ENCODE measurements at regions not wholly inside any gene's neighbourhood (a gene's known extent, or its start where the extent isn't known, plus 50 kb on each side); places are given as distances from the start of the nearest gene placed in this dataset.

DNA sequence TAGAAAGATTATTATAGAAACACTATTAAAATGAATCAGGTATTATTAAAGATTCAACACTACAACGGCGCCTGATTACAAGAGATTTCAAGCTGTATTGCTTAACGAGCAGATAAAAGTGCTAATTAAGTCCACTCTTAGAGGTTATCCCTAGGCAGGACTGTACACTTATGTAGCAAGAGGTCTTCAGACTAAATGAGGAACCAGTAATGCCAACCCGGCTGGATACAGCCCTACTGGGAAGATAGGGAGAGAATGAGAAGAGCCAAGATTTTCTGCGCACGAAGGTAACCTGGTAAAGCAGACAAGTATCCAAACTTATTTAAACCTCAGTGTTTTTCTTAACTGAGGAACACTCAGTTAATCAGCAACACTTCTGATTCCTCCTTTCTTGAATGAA, 115.7 kb upstream of the HIVEP3 start:
- TF ChIP-seq, protein P1, sequence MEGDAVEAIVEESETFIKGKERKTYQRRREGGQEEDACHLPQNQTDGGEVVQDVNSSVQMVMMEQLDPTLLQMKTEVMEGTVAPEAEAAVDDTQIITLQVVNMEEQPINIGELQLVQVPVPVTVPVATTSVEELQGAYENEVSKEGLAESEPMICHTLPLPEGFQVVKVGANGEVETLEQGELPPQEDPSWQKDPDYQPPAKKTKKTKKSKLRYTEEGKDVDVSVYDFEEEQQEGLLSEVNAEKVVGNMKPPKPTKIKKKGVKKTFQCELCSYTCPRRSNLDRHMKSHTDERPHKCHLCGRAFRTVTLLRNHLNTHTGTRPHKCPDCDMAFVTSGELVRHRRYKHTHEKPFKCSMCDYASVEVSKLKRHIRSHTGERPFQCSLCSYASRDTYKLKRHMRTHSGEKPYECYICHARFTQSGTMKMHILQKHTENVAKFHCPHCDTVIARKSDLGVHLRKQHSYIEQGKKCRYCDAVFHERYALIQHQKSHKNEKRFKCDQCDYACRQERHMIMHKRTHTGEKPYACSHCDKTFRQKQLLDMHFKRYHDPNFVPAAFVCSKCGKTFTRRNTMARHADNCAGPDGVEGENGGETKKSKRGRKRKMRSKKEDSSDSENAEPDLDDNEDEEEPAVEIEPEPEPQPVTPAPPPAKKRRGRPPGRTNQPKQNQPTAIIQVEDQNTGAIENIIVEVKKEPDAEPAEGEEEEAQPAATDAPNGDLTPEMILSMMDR (conservative IDR thresholded peaks at IDR 0.05; ENCODE audit: low read length), result no peak
- TF ChIP-seq EZH2phosphoT487 (IDR thresholded peaks at IDR 0.05; ENCODE audit: borderline replicate concordance), result no peak

Data from Loucy (cell line).